Hepatocyte (in vitro differentiated cells): ENCODE measurements at regions not wholly inside any gene's neighbourhood (a gene's known extent, or its start where the extent isn't known, plus 50 kb on each side); places are given as distances from the start of the nearest gene placed in this dataset.

ENCODE experiments used
- DNase-seq: peaks from one replicate; pipeline ENCODE4 v3.0.0-alpha.2; 2016; ENCODE audit warnings: low spot score
- H2AFZ ChIP-seq: fragments of 200-600 bp; sonication (generic); 2 replicates; pipeline ENCODE4 v1.6.0; 2016; ENCODE audit warnings: antibody characterized with exemption, mild to moderate bottlenecking
- H3K27ac ChIP-seq: fragments of 200-600 bp; sonication (generic); 2 replicates; pipeline ENCODE4 v1.5.1; 2016; ENCODE audit warnings: mild to moderate bottlenecking
- H3K27me3 ChIP-seq: fragments of 200-600 bp; sonication (generic); 2 replicates; pipeline ENCODE4 v1.6.1; 2016
- H3K36me3 ChIP-seq: fragments of 200-600 bp; sonication (generic); replicated peaks from 2 replicates; pipeline ENCODE4 v1.5.1; 2016; ENCODE audit warnings: low read depth; ENCODE audit not compliant: insufficient read depth
- H3K4me1 ChIP-seq: fragments of 200-600 bp; sonication (generic); 2 replicates; pipeline ENCODE4 v1.5.1; 2016; ENCODE audit warnings: mild to moderate bottlenecking, moderate library complexity; ENCODE audit not compliant: insufficient read depth
- H3K4me2 ChIP-seq: fragments of 200-600 bp; sonication (generic); 2 replicates; pipeline ENCODE4 v1.6.0; 2016
- H3K4me3 ChIP-seq: fragments of 200-600 bp; sonication (generic); 2 replicates; pipeline ENCODE4 v1.5.1; 2016; ENCODE audit warnings: mild to moderate bottlenecking
- H3K79me2 ChIP-seq: fragments of 200-600 bp; sonication (generic); 2 replicates; pipeline ENCODE4 v1.6.0; 2017; ENCODE audit warnings: mild to moderate bottlenecking
- H3K9me2 ChIP-seq: fragments of 200-600 bp; sonication (generic); replicated peaks from 2 replicates; pipeline ENCODE4 v1.6.0; 2017; ENCODE audit warnings: mild to moderate bottlenecking; ENCODE audit not compliant: insufficient read depth
- H3K9me3 ChIP-seq: fragments of 200-600 bp; sonication (generic); 2 replicates; pipeline ENCODE4 v1.5.1; 2016; ENCODE audit warnings: low read depth, mild to moderate bottlenecking
- H4K20me1 ChIP-seq: fragments of 200-600 bp; sonication (generic); 2 replicates; pipeline ENCODE4 v1.6.0; 2016; ENCODE audit warnings: mild to moderate bottlenecking; ENCODE audit not compliant: insufficient read depth, poor library complexity, severe bottlenecking
- CTCF ChIP-seq: fragments of 200-600 bp; sonication (generic); IDR thresholded peaks from 2 replicates; pipeline ENCODE4 v1.5.1; 2016; ENCODE audit warnings: antibody characterized with exemption, mild to moderate bottlenecking; ENCODE audit not compliant: poor library complexity
- EZH2 ChIP-seq: fragments of 200-600 bp; sonication (generic); IDR thresholded peaks from 2 replicates; pipeline ENCODE4 v1.6.1; 2016; ENCODE audit warnings: antibody characterized with exemption, mild to moderate bottlenecking, borderline replicate concordance
- EZH2phosphoT487 ChIP-seq: fragments of 200-600 bp; sonication (generic); IDR thresholded peaks from one replicate; pipeline ENCODE4 v1.6.1; 2018; ENCODE audit warnings: antibody characterized with exemption, mild to moderate bottlenecking, low read depth, moderate library complexity; ENCODE audit not compliant: unreplicated experiment, severe bottlenecking
- WGBS: methylation state at CpG from one replicate; pipeline ENCODE4 v1.1.6; 2016; ENCODE audit warnings: low lambda C conversion rate; ENCODE audit errors: missing lambda C conversion rate; 5-methylcytosine and 5-hydroxymethylcytosine counted together

- Histone ChIP-seq H3K4me3 (no peak overlapping the region), H3K4me1 (no peaks in the 10 kb centered on the region), H3K79me2 (no peaks in the 10 kb centered on the region), H3K36me3 (no peaks in the 10 kb centered on the region), H3K4me2 (no peak overlapping the region), H3K27me3 (no peaks in the 10 kb centered on the region), H2AFZ (no peak overlapping the region), H3K9me2 (no peaks in the 10 kb centered on the region), H3K9me3 (no peaks in the 10 kb centered on the region), H4K20me1 (no peaks in the 10 kb centered on the region), H3K27ac (no peak overlapping the region)
- no peak for DNase-seq
- TF ChIP-seq EZH2 (no peak), EZH2phosphoT487 (no peak), CTCF (no peak)
- 60% methylated on average over 4 of the region's 4 CpGs for WGBS
These were observed 130.6 kb downstream of the URB2 start for GRCh38 chr1:229756666-229757065.

DNA sequence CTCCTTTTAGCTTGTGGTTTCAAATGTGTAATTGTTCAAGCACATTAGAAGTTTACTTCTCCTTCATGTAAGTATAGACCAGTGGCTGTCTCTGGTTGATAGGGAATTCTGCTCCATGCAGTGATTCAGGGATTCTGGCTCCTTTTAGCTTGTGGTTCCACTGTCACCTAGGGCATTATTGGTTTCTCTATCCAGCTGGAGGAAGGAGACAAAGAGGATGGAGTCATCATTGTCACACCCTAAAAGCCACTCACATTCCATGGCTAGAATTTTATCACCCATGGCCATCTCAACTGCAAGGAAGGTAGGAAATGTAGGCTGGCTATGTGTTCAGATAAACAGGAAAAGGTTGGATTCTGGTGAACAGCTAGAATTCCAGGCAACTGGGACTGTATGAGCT lies 131.2 kb downstream of the URB2 start:
- Histone ChIP-seq H3K36me3 (no peaks in the 10 kb centered on the region), H3K4me3 (no peak overlapping the region), H3K9me3 (no peaks in the 10 kb centered on the region), H3K9me2 (no peaks in the 10 kb centered on the region), H2AFZ (no peak overlapping the region), H4K20me1 (no peaks in the 10 kb centered on the region), H3K79me2 (no peaks in the 10 kb centered on the region), H3K4me2 (no peak overlapping the region), H3K4me1 (no peaks in the 10 kb centered on the region), H3K27ac (no peak overlapping the region), H3K27me3 (no peaks in the 10 kb centered on the region)
- DNase-seq: no peak
- TF ChIP-seq EZH2 (no peak), EZH2phosphoT487 (no peak), CTCF (no peak)

- no peaks in the 10 kb centered on the region for H3K4me1 ChIP-seq
- 84% methylated on average over 15 of the region's 15 CpGs for WGBS
- H2AFZ ChIP-seq: no peak overlapping the region
- H3K4me3 ChIP-seq: no peak overlapping the region
- H4K20me1 ChIP-seq: no peaks in the 10 kb centered on the region
- no peaks in the 10 kb centered on the region for H3K79me2 ChIP-seq
- no peak overlapping the region for H3K27ac ChIP-seq
- DNase-seq: no peak
- no peak for TF ChIP-seq EZH2
- TF ChIP-seq CTCF: no peak
- no peak for TF ChIP-seq EZH2phosphoT487
- no peak overlapping the region for H3K4me2 ChIP-seq
- no peaks in the 10 kb centered on the region for H3K9me2 ChIP-seq
- H3K36me3 ChIP-seq: no peaks in the 10 kb centered on the region
- H3K27me3 ChIP-seq: no peaks in the 10 kb centered on the region
- H3K9me3 ChIP-seq: no peaks in the 10 kb centered on the region
These were observed 132.3 kb downstream of the URB2 start for GRCh38 chr1:229758101-229759036.
